ENCODE measurements at regions not wholly inside any gene's neighbourhood (a gene's known extent, or its start where the extent isn't known, plus 50 kb on each side); places are given as distances from the start of the nearest gene placed in this dataset.
A peak's percentile ranks its signal among the peaks of the same experiment; 100 is the strongest.

DNA sequence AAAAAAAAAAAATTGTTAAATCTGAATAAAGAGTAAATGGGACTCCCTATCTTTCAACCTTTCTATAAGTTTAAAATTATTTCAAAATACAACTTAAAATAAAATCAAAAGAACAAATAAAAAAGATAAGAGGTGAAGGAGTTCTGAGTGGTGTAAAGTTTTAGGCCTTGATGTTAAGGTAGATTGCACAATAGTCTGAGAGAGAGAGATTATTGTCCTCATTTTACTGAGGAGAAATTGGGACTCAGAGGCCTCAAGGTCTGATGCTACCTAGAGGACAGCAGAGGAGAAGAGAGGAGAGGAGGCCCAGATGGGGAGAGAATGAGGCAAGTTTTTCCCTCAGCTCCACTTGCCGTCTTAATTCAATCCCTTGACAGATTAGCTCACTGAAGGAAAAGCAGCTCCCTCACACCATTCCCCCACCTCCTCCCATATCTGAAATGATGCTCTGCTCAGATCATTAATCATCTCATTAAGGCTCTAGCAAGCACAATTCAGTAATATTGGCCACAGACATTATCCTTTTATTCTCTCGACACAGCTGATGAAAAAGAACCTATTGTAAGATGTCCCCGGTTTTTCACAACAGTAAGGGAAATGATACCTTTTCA lies 106.3 kb upstream of the PTPN13 start:
- in situ Hi-C loops (cut with MboI), result loop anchor here (25.0 kb wide), 1 partner anchor 599 kb away; no protein-coding TSS in a partner anchor
- H3K9me2 ChIP-seq (ENCODE audit: insufficient read depth), result no peaks in the 10 kb centered on the region
- no peak overlapping the region for H3K4me2 ChIP-seq (ENCODE audit: unreplicated experiment)
- no peaks in the 10 kb centered on the region for H3K27me3 ChIP-seq (replicated peaks; ENCODE audit: insufficient read depth)
- 94 to 96% methylated on average over 3 of the region's 3 CpGs for WGBS, 2 experiments (ENCODE audit: low coverage in 1 of 2, low lambda C conversion rate in 2 of 2, missing lambda C conversion rate in 2 of 2)
- H3K9me3 ChIP-seq (ENCODE audit: low read depth), result no peaks in the 10 kb centered on the region
- no peak overlapping the region for H3K9ac ChIP-seq
- H3K79me2 ChIP-seq (ENCODE audit: insufficient read depth), result no peaks in the 10 kb centered on the region
- H3F3A ChIP-seq (ENCODE audit: insufficient read depth), result no peaks in the 10 kb centered on the region
- no peaks in the 10 kb centered on the region for H3K36me3 ChIP-seq (ENCODE audit: low read depth)
- no peak overlapping the region for H2AFZ ChIP-seq
- no peak for DNase-seq
- TF ChIP-seq EZH2phosphoT487 (IDR thresholded peaks at IDR 0.05; ENCODE audit: insufficient read depth, low read depth) (no peak), EZH2 (IDR thresholded peaks at IDR 0.05; ENCODE audit: insufficient read depth, poor library complexity, severe bottlenecking) (no peak)
- H3K27ac ChIP-seq, result no peak overlapping the region
- no peaks in the 10 kb centered on the region for H4K20me1 ChIP-seq (ENCODE audit: insufficient read depth)
- H3K4me3 ChIP-seq, result no peak overlapping the region
- peaks cover 3% of the 10 kb centered on the region; the same call in 1 of the 2 replicates for H3K4me1 ChIP-seq (ENCODE audit: insufficient read depth)

DNA sequence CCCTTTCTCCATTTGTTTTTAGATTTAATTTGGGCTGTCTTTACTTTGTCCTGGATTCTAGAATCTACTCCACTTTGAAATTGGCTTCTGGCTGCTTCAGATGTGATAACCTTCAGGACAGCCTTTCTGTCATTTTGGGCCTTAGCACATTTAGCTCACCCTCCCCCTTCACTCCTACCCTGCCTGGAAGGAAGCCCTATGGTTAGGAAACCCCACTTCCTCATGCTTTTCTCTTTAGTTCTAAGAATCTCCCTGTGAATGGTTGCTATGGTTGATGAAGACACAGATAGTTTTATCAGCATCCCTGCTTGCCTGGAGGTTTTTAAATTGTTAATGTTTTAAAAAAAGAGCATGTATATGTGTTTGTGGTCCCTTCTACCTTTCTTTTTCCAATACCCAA lies 100.7 kb upstream of the PTPN13 start:
- Histone ChIP-seq H3K79me2 (ENCODE audit: insufficient read depth) (no peaks in the 10 kb centered on the region), H3K9me3 (ENCODE audit: low read depth) (no peaks in the 10 kb centered on the region), H3K4me3 (no peak overlapping the region), H3K9me2 (ENCODE audit: insufficient read depth) (no peaks in the 10 kb centered on the region), H3K27me3 (replicated peaks; ENCODE audit: insufficient read depth) (no peaks in the 10 kb centered on the region), H4K20me1 (ENCODE audit: insufficient read depth) (no peaks in the 10 kb centered on the region), H3K27ac (no peak overlapping the region), H3K36me3 (ENCODE audit: low read depth) (no peaks in the 10 kb centered on the region), H2AFZ (no peak overlapping the region), H3K4me2 (ENCODE audit: unreplicated experiment) (no peak overlapping the region), H3F3A (ENCODE audit: insufficient read depth) (peaks cover 22% of the 10 kb centered on the region), H3K9ac (no peak overlapping the region), H3K4me1 (ENCODE audit: insufficient read depth) (peaks cover 32% of the 10 kb centered on the region)
- peak; percentile 62 for DNase-seq
- in situ Hi-C loops (cut with MboI), result loop anchor here (25.0 kb wide), 1 partner anchor 594 kb away; no protein-coding TSS in a partner anchor
- TF ChIP-seq EZH2phosphoT487 (IDR thresholded peaks at IDR 0.05; ENCODE audit: insufficient read depth, low read depth) (no peak), EZH2 (IDR thresholded peaks at IDR 0.05; ENCODE audit: insufficient read depth, poor library complexity, severe bottlenecking) (no peak)

DNA sequence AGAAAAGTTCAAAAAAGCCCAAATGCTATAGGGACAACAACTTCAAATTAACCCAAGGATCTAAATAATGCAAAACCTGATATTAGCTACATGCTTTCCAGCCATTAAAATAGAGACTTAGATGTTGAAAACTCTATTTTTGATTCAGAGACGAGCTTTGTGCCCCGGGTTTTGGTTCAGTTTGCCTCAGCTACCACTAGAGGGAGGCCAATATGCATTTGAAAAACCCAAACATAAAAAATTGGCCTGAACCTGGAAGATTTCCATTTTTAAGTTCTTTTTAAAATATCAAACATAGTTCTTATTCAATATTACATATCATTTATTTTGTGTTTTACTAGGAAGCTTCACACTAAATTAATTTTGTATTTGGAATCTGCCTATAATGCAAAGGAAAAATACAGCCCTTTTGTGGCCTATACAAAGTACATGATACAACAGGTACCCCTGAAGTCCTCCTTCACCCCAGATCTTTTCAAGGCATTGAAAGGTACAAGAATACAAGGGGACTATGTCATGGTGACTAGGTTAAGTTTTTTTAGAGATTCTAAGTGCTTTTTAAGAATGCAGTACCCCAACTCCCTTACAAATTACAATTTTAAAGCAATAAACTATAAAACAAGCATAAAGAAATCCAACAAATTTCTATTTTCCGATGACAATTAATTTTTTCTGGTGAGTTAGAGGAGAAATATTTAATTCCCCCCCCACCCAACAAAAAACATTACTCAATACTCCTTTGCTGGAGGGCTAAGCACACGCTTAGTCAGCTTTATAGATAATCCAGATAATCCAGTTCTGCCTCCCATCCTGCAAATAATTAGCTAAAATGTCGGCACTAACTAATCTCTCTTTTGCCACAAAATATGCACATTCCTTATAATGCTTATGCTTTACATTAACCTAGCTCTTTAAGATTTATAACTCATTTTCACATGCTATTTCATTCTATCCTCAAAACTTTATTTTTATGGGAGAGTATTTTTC lies 97.7 kb upstream of the PTPN13 start:
- in situ Hi-C loops (cut with MboI), result loop anchor here (5.0 to 25.0 kb wide), 2 partner anchors 401 to 591 kb away; no protein-coding TSS in a partner anchor
- peak overlapping the region; percentile 37 for H3K9ac ChIP-seq
- whole genome bisulfite sequencing, 2 experiments (ENCODE audit: low coverage in 1 of 2, low lambda C conversion rate in 2 of 2, missing lambda C conversion rate in 2 of 2), result 4 to 7% methylated on average over 5 of the region's 5 CpGs
- peak overlapping the region; percentile 52 for H3K4me2 ChIP-seq (ENCODE audit: unreplicated experiment)
- H3K4me1 ChIP-seq (ENCODE audit: insufficient read depth), result peaks cover 43% of the 10 kb centered on the region
- no peaks in the 10 kb centered on the region for H3K36me3 ChIP-seq (ENCODE audit: low read depth)
- H3K27ac ChIP-seq, result peak overlapping the region; percentile 53
- H3K9me3 ChIP-seq (ENCODE audit: low read depth), result no peaks in the 10 kb centered on the region
- H3K4me3 ChIP-seq, result peak overlapping the region; percentile 17; the same call in 1 of the 2 replicates
- no peaks in the 10 kb centered on the region for H4K20me1 ChIP-seq (ENCODE audit: insufficient read depth)
- no peaks in the 10 kb centered on the region for H3K79me2 ChIP-seq (ENCODE audit: insufficient read depth)
- H3K9me2 ChIP-seq (ENCODE audit: insufficient read depth), result no peaks in the 10 kb centered on the region
- no peaks in the 10 kb centered on the region for H3K27me3 ChIP-seq (replicated peaks; ENCODE audit: insufficient read depth)
- H3F3A ChIP-seq (ENCODE audit: insufficient read depth), result peaks cover 23% of the 10 kb centered on the region
- H2AFZ ChIP-seq, result peak overlapping the region; percentile 60
- TF ChIP-seq EZH2 (IDR thresholded peaks at IDR 0.05; ENCODE audit: insufficient read depth, poor library complexity, severe bottlenecking) (no peak), EZH2phosphoT487 (IDR thresholded peaks at IDR 0.05; ENCODE audit: insufficient read depth, low read depth) (no peak)
- DNase-seq, result peak; percentile 77

DNA sequence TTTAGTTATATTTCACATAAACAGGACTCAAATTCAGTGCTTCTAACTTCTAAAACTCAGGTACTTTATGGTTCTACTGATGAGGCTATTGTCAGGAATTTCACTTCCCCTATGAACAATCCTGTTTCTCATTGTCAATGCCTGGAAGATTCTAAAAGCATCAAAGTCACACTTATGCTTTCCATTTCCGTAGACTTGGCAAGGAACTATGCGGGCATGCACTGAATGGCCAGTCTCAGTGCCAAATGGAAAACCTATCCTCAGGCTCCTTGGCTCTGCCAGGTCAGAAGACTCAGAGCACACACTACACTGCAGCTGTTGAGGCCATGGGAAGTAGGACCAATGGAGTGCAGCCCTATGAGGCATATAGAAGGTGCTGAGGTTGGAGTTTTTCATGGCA lies 97.0 kb upstream of the PTPN13 start:
- H3K27ac ChIP-seq, result peak overlapping the region; percentile 53
- DNase-seq, result peak; percentile 77
- in situ Hi-C loops (cut with MboI), result loop anchor here (5.0 to 25.0 kb wide), 2 partner anchors 400 to 590 kb away; no protein-coding TSS in a partner anchor
- H3K4me3 ChIP-seq, result peak overlapping the region; percentile 17; the same call in 1 of the 2 replicates
- WGBS, 2 experiments (ENCODE audit: low coverage in 1 of 2, low lambda C conversion rate in 2 of 2, missing lambda C conversion rate in 2 of 2), result 5% methylated on average over 2 of the region's 2 CpGs
- no peaks in the 10 kb centered on the region for H4K20me1 ChIP-seq (ENCODE audit: insufficient read depth)
- H3K9ac ChIP-seq, result no peak overlapping the region
- H3K9me3 ChIP-seq (ENCODE audit: low read depth), result no peaks in the 10 kb centered on the region
- H3K9me2 ChIP-seq (ENCODE audit: insufficient read depth), result no peaks in the 10 kb centered on the region
- no peaks in the 10 kb centered on the region for H3K27me3 ChIP-seq (replicated peaks; ENCODE audit: insufficient read depth)
- no peaks in the 10 kb centered on the region for H3K79me2 ChIP-seq (ENCODE audit: insufficient read depth)
- H3F3A ChIP-seq (ENCODE audit: insufficient read depth), result peaks cover 23% of the 10 kb centered on the region
- peaks cover 50% of the 10 kb centered on the region for H3K4me1 ChIP-seq (ENCODE audit: insufficient read depth)
- H3K4me2 ChIP-seq (ENCODE audit: unreplicated experiment), result peak overlapping the region; percentile 52
- no peak overlapping the region for H2AFZ ChIP-seq
- H3K36me3 ChIP-seq (ENCODE audit: low read depth), result no peaks in the 10 kb centered on the region
- TF ChIP-seq EZH2 (IDR thresholded peaks at IDR 0.05; ENCODE audit: insufficient read depth, poor library complexity, severe bottlenecking), result no peak
- TF ChIP-seq EZH2phosphoT487 (IDR thresholded peaks at IDR 0.05; ENCODE audit: insufficient read depth, low read depth), result no peak
